UCSD-AML1 (cell line): ENCODE measurements at regions not wholly inside any gene's neighbourhood (a gene's known extent, or its start where the extent isn't known, plus 50 kb on each side); places are given as distances from the start of the nearest gene placed in this dataset.
"Not testable (repeated sequence)": the region's sequence is repeated elsewhere in the genome, so short reads cannot be mapped to it uniquely, and the experiment has no call there.

Source experiments
- DNase-seq: peaks from one replicate; lab custom pipeline; 2025; ENCODE audit not compliant: unreplicated experiment; lab: John Stamatoyannopoulos, UW

DNA sequence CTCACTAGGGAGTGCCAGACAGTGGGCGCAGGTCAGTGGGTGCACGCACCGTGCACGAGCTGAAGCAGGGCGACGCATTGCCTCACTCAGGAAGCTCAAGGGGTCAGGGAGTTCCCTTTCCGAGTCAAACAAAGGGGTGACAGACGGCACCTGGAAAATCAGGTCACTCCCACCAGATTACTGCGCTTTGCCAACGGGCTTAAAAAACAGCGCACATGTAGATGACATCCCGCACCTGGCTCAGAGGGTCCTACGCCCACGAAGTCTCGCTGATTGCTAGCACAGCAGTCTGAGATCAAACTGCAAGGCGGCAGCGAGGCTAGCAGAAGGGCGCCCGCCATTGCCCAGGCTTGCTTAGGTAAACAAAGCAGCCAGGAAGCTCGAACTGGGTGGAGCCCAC lies 428.5 kb upstream of the SLC39A10 start:
- not testable (repeated sequence) for DNase-seq

DNA sequence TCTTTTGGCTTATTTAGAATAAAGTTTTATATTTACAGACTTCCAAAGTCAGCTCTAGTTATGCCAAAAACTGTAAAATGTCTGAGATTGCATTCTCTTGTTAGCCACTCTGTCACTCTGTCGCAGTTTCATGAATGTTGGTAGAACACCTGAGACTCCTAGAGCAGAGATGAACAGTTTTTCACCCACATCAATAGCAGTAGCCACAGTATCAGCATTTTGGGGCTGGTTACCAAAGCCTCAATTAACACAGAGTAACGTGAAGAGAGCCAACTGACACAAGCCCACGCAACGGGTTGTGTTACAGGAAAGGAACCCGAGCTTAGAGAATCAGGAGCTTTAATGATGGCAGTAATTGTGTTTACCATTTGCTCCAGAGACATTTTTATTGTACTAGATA lies 443.0 kb upstream of the SLC39A10 start:
- DNase-seq: no peak

- no peak for DNase-seq
These were observed 444.4 kb upstream of the SLC39A10 start for GRCh38 chr2:195212586-195212985.

DNA sequence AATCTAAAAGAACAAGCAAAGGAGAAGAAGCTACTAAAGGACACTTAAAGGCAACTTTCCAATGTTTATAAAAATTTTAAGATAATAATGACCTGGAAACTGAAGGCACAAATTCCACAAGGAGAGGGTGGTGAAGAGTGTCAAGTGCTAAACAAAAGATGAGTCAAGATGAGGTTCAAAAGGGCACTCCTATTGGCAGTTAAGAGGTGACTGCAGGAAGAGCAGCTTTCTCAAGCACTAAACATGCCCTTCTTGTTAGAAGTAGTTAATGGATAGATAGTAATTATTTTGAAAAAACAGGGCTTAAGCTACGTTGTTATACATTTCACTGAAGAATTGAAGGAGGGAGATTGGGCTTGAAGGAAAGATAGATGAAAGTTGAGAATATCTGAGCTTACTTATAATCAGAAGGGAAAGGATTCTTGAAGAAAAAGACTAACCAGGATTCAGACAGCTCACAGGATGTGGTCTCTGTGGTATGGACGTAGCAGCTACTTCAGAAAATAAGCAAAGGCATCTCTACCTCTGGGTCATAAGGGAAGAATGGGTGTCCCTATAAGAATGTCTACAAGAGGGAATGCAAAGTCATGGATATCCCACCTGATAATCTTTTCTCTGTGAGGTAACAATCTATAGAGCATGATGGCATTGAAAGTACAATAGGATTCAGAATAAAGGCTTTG lies 454.7 kb upstream of the SLC39A10 start:
- no peak for DNase-seq

DNA sequence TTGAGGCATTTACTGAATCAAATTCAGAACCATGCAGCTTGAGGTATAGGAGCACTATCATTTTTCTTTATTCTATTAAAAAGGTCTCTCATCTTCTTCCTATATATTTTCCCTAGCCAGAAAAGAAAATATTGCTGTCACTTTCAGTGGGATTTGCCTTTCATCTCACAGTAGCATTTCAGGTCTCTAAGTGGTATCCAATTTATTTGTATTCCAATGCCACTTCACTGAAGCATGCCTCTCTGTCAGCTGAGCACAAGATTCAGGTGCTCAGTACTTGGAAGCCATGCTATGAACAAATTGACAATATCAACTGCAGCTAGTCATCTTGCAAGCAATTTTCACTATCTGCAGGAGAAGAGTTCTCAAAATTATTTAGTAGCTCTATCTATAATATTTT lies 457.2 kb upstream of the SLC39A10 start:
- no peak for DNase-seq

DNA sequence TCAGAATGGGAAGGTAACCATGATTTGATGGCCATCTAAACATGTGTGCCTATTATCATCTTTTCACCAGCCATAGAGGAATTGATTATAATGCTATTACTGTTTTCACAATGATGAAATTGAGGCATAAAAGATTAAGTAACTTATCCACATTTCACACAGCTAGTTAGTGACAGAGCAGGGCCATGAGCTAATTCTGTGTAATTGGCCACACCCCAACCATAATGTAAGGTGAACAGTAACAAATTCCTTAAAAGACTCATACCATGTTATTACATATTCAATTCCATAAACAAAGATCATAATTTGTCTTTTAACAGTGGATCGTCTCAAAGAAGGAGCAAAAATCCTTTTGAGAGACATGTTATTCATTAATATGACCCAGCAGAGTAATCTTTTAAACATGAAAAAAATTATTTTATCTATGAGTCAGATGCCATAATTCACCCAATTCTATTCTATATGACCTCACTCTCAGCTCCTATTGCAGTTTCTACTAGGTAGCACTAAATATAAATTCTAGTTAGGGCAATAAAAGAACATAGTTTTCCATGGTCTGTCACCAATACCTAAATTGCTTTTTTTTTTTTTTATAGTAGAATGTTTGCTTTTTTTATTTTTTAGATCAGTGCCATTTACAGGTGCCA lies 475.8 kb upstream of the SLC39A10 start:
- no peak for DNase-seq

- no peak for DNase-seq
These were observed 488.7 kb upstream of the SLC39A10 start for GRCh38 chr2:195168369-195168768.

- no peak for DNase-seq
These were observed 492.1 kb upstream of the SLC39A10 start for GRCh38 chr2:195164930-195165329.

DNA sequence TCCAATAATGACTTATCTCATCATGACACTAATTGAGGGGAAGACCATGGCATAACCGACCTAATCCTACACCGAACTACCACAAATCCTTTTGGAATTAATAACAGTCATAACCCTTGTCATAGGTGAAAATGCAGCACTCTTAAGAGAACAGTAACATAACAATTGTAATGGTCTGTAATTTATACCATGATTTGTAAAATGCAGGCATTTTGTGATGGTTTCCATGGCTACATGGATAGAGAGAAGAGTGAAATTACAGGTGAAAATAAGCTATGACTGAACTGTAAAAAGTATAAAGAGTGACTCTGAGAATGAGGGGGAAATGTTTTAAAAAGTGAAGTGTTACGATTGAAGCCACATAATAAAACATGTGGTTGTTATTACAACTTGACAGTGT lies 494.1 kb upstream of the SLC39A10 start:
- no peak for DNase-seq

DNA sequence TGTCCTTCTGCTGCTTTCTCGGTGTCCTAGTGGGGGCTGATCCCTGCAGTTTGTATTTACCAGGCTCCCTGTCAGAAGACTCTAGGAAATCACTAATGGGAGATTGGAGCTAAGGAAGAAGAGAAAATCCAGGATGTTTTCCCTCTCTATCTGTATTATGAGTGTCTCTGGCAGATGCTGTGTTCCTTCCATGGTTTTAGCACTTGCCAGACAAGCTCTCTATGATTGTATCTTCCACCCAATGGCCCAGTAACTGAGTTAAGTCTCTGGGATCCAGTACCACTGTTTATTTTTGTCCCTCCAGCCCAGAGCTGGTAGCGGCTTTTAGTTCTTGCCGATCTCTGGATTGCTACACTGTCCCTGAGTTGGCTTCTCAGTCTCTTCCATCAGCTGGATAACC lies 494.8 kb upstream of the SLC39A10 start:
- DNase-seq: no peak

GRCh38 chr2:195160963-195161362 lies 496.1 kb upstream of the SLC39A10 start:
- DNase-seq: no peak

DNA sequence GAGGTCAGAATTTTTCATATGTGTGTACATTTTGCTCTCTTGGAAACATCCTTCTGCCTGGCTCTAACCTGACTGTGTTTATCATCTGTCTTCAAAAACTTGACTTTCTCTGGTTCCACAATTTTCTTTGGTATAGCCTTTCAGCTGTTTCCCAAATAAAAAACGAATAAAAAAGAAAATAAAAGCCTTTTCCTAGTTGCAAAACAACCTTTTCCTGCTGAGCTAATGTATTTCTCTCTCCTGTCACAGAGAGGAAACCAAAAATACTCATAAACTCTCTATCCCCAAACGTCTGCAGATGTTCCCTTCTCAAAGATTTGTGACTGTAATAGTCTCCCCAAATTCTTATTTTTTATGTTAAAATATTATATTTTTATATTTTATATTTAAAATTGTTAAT lies 505.3 kb upstream of the SLC39A10 start:
- DNase-seq: no peak

GRCh38 chr2:195150819-195151218 lies 506.2 kb upstream of the SLC39A10 start:
- DNase-seq: no peak

DNA sequence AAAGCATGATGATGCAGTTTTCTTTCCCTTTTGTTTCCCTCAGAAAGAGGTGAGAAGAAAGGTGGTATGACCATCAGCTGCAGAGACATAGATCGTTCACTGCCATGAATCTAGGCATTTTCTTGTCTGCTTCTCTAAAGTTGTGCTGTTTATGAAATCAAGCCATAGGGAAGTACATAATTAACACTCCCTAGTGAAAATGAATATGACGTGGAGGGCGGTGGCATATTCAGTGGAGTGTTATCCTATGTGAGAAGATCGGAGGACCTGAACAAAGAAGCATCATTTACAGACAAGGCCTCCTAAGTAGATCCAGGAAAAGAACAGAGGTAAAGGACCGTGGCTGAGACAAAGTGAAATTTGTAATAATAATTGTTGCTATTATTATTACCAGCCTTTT lies 509.0 kb upstream of the SLC39A10 start:
- no peak for DNase-seq

- no peak for DNase-seq
These were observed 510.1 kb upstream of the SLC39A10 start for GRCh38 chr2:195146761-195147541.

GRCh38 chr2:195138435-195138834 lies 518.6 kb upstream of the SLC39A10 start:
- no peak for DNase-seq

GRCh38 chr2:195125889-195126288 lies 531.1 kb upstream of the SLC39A10 start:
- DNase-seq: not testable (repeated sequence)

DNA sequence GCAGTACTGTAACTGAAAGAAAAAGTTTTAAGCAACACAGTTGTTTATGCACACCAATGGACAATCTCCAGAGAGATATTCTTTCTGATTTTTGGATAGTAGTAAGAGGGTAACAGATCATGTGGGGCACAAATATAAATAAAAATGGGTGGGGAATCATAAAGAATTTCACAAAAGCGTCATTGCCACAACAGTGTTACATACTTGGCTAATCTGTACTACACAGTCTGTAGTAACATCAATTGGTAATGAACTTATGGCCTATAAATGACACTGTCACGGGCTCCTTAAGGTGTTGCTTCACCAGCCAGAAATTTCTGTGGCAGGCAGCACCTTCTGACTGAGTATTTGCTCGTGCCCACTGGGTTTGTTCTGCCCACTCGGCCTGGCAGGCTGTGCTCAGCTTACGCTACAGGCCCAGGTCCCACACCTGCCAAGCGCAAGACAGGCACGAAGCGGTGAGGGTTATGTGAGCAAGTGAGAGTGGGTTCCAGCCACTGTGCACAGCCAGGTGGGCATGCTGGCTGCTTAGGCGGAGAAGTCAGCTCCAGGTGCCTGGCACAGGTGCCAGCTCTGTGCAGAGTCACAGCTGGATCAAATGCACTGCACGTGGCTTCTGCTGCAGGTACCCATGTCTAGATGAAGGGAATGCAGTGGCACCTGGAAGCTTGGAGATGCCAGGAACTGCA lies 532.5 kb upstream of the SLC39A10 start:
- DNase-seq: no peak

DNA sequence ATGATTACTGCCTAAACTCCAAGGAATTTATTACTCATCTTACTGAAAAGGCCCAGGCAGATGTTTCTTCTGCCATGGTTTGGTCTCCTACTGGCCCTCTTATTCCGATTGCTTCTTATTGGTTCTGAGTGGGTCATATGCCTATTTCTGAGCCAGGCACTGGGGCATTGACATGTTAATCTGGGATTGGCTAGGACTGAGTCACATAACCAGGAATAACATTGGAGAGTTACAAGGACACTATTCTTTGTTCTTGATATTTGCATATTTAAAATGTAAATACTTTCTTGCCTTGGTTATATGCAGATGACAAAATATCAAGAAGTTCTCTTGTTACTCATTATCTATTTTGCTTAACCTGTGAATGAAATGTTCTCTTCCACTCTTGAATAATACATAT lies 534.4 kb upstream of the SLC39A10 start:
- DNase-seq: no peak

DNA sequence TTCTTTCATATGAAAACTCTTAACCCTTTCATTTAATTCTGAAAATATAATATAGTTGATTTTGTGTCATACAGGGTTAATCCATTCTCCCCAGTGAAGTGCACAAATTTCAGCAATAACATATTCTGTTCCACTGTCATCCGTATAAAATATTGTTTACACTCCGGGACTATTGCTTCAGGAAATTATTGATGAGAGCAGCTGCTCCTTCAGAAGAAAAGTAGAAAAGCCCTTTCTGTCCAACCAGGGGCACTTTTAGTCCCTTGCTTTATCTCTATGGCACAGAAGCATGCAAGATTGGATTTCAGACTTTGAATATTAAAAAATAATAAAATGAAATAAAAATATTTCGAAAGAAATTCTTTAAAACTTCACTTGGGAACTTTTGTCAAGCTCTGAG lies 535.7 kb upstream of the SLC39A10 start:
- no peak for DNase-seq

GRCh38 chr2:195119231-195119630 lies 537.8 kb upstream of the SLC39A10 start:
- no peak for DNase-seq

DNA sequence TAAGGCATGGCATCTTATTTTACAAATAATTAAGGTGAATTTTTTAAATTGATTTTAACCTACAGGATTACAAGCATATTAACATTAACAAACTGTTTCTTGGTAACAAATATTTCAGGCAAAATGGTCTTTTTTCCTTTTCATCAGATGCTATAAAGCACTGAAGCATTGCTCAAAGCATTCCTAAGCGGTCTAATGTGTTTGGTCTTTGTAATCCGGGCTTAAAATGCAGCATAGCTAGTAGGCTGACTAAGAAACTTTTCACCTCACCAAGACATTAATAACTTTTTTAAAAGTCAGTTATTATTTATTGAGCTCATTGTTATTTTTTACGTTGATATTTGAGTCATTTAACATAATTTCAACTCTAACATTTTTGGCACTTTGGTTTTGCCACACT lies 538.8 kb upstream of the SLC39A10 start:
- DNase-seq: no peak
